ENCODE measurements at regions not wholly inside any gene's neighbourhood (a gene's known extent, or its start where the extent isn't known, plus 50 kb on each side); places are given as distances from the start of the nearest gene placed in this dataset.

DNA sequence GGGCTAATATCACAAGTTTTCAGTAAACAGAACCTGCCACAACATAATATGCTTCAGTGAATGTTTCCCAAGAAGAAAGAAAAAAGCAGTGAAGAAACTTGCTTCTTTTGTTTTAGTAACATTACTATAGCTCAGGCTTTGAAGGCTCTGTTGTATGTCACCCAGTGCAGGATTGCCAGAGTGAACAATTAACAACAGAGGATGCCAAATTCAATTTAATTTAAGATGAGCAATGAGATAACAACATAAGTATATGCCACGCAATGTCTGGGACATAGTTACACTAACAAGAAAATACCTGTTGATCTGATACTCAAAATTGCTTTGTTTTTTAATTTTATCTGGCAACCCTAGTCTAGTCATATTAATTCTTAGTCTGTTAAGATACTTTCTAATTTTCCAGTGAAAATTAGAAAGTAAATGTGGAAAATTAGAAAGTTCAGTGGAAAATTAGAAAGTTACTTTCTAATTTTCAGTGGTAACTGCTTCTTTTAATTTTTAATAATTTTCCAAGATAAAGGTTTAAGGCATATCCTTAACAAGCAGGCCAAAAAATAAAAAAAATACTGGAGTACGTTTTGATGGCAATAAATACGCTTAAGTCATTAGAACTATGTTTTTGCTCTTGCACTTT, 336.3 kb downstream of the SLITRK6 start:
- no peak for DNase-seq (ENCODE audit: low read depth)

DNA sequence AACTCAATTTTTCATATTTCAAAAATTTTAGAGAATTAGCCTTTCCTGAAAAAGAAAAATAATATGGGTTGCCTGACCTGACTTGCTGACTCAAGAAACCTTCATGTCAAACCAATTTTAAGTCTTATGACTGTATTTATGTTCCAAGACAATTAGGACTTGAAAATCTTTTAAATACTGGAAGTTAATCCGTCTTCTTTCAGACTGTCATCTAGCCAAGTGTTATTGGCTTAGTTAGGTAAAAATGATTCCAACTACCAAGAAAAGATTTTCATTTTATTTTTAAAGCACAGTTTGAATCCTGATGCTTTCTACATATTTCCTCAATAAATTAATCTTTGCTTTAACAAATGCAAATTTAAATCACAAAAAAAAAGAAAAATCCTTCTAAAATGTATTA, 337.6 kb downstream of the SLITRK6 start:
- no peak for DNase-seq (ENCODE audit: low read depth)

DNA sequence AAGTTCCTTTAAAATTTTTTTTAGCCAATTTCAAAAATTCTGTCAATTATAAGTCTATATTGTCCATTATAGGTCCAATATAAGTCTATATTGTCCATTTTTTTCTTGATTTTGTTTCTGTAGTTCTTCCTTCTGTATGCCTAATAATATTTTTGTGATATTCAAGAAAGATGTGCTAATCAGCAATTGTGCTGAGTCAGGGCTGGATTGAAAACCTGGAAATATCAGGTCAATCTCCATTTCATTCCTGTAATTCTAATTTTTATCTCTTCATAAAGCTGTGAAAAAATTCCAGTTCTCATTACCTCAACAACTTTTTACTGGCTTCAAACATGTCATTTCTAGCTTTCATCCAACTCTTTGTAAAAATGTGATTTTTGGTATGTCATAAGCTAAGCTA, 353.7 kb downstream of the SLITRK6 start:
- no peak for DNase-seq (ENCODE audit: low read depth)

DNA sequence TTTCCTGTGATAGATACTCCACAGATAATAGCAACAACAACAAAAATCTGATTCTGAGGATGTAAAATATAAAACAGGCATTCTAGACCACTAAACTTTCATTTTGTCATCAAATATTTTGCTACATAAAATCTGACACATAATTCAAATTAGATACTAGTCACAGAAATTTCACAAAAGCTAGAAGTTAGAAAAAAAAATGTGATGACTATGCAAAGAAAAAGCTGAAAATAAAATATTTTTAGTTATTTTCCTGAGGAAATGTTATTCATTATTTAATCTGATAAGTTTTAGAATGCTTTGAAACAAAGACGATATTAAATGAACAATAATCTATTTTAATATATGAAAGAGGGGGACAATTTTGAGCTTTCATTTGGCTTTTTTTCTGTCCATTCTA, 357.2 kb downstream of the SLITRK6 start:
- no peak for DNase-seq (ENCODE audit: low read depth)

DNA sequence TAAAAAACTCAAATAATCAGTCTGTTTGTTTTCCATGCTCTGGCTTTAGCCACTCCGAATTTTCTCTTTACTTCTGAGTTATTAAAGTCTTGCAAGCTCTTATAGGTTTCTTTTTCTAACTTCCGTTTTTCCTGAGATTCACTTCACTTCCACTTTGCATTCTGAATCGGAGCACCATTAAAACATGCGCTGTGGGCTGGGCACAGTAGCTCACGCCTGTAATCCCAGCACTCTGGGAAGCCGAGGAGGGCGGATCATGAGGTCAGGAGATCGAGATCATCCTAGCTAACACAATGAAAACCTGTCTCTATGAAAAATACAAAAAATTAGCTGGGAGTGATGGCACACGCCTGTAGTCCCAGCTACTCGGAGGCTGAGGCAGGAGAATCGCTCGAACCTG, 357.9 kb downstream of the SLITRK6 start:
- DNase-seq (ENCODE audit: low read depth) = no peak

DNA sequence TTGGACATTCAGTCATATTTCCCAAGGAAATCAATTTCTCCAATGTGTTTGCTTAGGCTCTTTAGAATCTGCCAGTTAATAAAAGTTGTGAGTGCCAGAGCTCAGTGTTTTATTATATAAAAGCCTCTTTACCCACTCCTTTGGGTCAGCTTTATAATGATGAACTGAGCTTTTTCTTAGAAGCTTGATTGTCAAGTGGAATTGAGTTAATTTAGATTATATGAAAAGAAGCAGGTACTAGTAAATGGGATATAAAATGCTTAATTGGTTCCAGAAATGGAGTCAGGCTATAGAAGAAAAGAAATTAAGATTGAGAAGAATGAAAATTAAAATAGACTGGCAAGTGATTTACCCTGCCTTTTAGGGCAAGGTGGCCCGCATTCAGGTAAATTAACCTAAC, 363.2 kb downstream of the SLITRK6 start:
- no peak for DNase-seq (ENCODE audit: low read depth)

DNA sequence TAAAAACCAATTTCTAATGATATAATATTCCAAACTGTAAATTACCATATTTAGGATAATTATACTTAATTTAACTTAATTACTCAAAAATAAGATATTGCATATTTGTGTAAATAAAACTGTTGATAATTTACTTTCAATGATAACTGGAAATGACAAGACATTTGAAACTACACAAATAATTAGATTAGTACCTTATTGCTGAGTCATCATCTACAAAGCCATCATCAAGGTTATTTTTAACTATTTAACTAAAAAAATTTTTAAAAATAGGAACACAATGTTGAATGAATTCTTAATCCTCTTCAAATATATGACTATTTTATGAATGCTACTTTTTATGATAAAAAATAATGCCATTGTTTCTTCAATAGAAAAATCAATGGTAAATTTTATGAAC, 364.3 kb downstream of the SLITRK6 start:
- no peak for DNase-seq (ENCODE audit: low read depth)

DNA sequence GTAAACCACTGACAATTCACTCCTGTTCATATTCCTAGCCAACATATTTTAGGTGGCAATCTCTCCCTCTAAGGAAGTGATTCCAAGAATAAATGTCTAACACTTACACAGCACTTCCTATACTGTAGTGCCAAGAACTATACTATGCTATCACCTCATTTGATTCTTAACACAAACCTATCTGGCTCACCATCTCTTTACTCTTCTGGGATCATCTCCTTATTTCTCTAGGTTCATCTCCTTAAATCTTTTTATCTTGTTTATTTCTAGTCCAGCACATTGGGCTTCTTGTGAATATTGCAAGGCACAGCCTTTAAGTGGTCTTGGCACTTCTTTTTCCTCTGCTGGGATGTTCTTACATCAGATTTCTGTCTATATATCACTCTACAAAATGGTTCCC, 366.3 kb downstream of the SLITRK6 start:
- no peak for DNase-seq (ENCODE audit: low read depth)

DNA sequence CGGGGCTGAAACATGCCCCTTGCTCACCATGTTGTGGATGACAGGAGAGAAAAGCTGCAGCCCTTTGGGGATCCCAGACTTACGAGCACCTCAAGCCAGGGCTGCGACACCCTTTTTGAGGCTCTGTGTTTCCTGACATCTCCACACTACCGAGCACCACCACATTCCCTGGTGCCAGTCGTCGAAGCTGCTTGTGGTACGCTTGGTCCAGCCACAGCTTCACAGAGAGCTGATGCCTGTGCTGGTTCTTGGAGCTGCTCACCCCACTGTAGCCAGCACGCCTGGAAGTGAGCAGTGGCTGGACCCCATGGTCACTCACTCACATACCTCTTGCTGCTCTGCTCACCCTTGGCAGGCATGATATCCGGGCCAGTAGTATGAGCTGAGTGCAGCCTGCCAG, 367.5 kb downstream of the SLITRK6 start:
- DNase-seq (ENCODE audit: low read depth) = no peak

DNA sequence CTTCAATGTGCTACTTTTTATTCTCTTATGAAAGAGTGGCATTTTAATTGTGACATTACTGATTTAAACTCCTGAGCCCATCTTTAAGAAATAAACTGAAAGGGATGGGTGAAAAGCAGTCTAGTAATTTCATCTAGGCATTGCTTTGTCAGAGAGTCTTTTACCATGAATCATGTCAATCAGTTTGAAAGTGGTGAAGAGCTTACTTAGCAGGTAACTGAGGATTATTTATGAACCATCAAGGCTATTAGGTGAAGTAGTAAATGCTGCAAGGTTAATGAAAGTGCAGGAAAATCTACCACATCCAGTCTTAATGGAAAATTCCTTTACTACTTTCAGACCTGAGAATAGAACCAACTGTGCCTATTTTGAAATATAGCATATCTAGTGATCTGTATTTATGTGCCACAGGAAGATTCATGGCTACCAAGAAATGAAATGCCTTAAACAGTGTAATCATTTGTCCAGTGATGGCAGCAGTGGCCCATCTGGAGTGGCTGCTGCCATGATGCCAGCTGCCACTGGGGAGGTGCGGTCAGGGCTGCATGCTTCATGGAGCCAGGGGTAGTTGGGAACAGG, 368.9 kb downstream of the SLITRK6 start:
- DNase-seq (ENCODE audit: low read depth) = no peak

DNA sequence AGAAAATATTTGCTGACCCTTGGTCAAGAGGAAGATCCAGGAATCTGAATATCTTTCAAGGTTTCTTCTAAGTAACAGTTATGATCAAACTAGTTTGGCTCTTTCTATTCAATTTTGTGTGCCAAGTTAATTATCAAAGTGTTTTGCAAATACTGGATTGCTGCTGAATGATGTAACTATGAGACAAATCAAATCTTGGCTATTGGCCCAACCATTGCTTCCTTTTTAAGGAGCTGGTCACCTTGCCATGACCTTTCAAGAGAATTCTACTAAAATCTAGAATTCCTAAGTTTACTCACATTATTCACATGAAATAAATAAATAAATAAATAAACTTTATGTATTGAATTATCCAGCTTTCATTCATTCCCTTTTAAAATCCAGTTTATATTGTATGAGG, 371.8 kb downstream of the SLITRK6 start:
- no peak for DNase-seq (ENCODE audit: low read depth)

DNA sequence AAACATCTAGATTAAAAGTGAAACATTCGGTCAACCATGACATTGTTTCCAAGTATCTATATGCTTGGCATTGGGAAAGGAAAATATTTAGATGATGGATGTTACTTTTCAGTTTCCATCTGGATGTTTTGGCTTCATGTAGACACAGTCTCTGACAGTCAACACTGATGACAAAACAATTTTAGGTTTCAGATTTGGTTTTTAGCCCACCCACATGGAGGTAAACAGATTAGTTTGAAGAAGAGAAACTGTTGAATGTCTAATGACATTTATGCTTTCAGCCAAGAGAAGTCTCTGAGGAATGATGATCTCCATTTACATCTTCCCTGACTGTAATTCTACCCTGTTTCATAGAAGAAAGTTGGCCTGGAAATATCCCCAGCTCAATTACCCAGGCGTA, 379.1 kb downstream of the SLITRK6 start:
- DNase-seq (ENCODE audit: low read depth) = no peak

DNA sequence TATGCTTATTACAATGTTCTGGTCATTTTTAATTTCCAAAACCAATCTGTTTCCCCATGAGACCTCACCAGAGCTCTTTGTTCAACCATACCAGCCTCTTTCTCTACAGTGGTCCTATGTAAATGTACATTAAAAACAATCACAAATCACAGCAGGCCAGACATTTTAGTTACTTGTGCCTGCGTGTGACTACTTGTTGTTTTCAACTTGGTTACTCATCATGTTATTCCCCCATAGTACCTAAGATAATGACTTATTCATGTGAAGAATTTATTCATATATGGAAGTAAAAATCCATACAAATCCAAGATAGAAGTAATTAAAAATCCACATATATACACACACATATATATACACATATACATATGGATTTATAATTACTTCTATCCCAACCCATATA, 379.6 kb downstream of the SLITRK6 start:
- DNase-seq (ENCODE audit: low read depth) = no peak

DNA sequence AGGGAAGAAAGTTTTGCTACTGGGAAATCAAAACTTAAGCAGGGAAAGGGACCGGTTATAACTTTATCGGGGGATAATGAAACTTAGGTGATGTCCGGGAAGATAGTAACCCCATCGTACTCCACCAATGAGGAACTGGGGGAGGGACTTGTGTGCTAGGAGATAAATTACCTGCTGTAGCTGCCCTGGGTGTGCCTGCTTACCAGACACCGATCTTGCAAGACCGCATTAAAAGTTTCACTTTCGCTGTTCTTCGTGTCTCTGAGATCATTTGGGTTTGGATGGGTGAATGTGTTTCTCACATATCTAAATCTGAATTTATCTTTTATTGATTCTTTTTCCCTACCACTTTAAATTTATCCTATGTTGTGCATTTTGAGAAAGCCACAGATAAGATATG, 381.4 kb downstream of the SLITRK6 start:
- DNase-seq (ENCODE audit: low read depth) = no peak

DNA sequence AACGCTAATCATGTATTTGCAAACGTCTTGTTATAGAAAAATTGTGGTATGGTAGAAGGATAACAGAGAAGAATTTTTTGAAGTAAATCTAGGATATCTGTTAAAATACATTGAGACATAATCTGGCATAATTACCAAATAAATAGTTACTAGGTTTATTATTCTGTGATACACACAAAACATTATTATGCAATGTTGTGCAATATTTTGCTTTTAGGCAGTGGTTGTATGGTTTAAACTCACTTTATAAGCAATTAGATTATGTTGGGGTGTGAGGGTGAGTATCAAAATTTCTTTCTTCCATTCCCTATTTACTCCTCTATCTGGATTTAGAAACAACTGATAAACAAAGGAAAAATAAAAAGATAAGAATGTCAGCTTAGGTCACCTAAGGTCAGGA, 385.6 kb downstream of the SLITRK6 start:
- DNase-seq (ENCODE audit: low read depth) = no peak

DNA sequence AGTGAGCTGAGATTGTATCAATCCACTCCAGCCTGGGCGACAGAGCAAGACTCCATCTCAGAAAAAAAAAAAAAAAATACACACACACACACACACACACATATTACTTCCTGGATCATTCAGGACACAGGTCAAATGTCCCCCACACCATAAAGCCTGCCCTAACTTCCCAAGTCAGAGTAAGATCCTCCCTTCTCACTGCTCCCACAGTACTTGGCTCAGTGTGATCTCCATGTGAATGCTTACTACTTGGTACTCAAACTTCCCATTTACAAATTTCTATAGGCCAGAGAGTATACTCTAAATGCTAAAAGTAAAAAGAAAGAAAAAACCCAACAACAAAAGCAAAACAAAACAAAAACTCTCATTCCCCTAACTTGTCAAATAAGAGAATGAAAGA, 386.8 kb downstream of the SLITRK6 start:
- DNase-seq (ENCODE audit: low read depth) = no peak

DNA sequence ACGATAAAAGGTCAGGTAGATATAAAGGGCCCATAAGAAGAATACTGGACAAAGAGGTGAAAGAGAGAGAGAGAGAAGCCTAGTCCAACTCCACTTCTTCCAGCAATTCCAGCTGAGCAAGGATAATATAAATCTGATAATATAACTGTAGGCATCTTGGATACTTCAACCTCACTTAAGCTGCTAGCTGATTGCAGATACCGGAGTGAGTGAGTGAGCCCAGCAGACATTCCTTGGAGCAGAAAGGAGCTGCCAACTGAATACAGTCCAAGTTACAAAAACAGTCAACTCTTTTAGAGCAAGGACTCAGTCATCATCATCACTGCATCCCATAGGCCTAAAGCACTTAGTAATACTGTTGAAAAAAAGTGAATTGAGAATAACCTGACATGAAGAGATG, 387.6 kb downstream of the SLITRK6 start:
- DNase-seq (ENCODE audit: low read depth) = no peak

DNA sequence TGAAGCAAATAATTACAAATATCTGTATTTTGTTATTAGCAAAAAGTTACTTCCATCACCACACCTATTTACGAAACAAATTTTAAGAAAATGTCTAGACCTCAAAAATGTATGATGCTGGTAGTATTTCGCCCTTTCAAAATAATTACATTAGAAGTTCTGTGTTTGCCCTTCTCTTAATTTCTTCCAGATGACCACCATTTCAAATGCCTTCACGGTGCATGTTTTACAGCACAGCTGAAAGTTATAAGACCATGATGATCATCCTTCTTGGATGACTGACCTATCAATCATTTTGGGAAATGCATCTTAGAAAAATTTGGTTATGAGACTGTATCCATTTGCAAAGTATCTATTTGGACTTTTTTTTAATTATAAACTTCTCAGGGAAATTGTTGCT, 390.8 kb downstream of the SLITRK6 start:
- DNase-seq (ENCODE audit: low read depth) = no peak

DNA sequence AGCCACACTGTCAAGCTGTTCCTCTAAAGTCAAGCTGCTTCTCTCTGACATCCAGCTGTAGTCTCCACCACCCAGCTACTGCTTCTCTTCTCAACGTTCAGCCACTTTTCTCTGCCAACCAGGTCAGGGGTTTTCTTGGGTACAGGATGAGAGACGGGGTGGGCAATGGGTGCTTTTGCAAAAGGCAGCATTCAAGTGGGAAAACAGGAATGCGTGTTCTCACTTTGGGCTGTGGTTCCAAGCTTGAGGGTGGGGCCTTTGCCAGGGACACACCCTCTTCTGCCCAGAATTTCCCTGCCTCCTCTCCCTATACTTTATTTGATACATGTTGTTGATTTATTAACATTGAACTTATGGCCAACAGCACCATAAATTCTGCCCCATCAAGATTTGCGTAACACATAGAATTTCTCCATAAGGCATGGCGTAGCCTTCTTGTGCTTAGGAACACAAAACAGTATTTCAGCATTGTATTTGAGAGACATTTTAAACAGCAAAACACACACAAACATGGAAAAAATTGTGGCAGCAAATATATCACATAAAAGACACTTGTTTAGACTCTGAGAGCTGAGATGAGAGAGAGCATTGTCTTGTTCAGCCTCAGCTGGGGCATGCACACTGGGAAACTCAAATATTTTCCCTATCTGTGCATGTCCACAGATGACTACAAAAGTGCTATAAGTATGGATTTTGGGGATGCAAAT, 392.8 kb downstream of the SLITRK6 start:
- no peak for DNase-seq (ENCODE audit: low read depth)

DNA sequence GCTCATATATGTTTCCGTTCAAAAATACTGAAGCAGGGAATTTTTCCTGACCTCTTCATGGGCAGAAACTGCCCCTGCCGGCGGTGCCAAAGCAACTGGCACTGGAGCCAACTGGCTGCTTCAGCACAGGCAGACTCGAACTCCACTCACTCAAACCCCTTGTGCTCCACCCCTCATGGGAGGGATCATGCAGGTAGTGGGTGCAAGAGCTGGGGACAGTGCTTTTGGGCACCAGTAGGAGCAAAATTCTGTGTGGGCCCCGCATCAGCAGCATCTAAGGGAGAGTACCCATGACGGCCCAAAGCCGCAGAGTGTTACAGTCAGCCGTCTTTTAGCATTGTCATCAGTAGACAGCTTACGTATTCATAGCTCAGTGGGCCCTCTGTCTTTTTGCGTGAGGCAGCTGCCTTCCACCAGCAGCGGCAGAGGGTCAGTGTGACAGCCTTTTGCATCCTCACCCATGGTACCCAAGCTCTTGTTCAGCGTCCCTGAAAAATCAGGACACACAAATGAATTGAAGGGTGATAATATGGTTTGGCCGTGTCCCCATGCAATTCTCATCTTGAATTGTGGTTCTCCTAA, 393.8 kb downstream of the SLITRK6 start:
- DNase-seq (ENCODE audit: low read depth) = no peak

DNA sequence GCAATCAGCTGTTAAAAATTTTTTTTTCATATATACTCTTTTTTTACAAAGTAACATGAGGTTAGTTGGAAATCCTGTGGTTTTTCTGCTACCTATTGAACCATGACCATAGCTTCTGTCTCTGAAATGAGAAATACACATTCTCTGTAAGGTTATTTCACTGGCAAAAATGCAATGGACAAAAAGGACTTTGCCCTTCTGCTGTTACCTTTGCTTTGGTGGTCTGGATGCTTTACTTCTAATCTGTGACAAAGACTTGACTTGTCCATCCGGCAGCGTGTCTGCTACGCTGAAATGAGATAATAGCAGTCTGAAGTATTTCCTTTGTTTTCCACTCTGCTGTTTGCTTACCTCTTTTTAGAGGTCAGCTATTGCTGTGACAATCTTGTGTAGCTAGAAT, 412.8 kb downstream of the SLITRK6 start:
- no peak for DNase-seq (ENCODE audit: low read depth)

DNA sequence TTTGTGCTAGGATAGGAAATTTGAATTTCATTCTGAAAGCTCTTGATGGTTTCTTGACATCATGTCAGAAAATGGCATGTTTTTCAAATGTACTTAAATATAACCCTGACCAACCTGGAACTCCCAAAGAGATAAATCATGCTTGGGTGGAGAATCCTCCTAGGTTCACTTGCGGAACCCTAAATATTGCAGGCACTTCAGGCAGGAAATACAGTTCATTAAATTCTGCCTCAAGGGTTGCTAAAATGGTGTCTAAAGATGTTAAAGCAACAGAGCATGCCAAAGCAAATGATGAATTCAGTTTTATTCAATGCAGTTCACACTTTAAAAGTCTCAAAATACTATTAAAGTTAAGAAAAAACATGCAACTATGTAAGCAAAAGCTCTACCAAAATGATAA, 415.9 kb downstream of the SLITRK6 start:
- no peak for DNase-seq (ENCODE audit: low read depth)

DNA sequence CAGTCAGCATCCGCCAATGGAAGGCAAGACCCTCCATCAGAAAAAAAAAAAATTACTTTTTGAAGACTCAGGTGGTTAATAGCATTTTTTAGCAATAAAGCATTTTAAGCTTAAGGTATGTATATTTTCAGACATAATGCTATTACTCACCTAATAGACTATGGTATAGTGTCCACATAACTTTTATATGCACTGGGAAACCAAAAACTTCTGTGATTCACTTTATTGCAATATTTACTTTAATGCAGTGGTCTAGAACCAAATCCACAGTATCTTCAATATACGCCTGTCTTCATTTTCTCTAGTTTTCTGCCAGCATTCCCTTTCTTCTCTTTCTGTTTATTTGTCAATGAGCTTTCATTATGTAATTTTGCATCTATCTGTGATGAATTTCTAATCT, 418.1 kb downstream of the SLITRK6 start:
- DNase-seq (ENCODE audit: low read depth) = no peak

DNA sequence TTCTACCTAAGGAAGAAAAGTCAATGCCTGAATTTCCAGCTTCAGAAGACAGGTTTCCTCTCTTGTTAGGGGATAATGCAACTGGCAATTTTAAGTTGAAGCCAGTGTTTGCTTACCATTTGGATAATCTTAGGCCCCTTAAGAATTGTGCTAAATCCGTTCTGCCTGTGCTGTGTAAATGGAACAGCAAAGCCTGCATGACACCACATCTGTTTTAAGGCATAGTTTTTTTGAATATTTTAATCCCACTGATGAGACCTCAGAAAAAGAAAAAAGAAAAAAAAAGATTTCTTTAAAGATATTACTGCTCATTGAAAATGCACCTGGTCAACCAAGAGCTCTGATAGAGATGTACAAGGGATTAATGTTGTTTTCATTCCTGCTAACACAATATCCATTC, 419.2 kb downstream of the SLITRK6 start:
- DNase-seq (ENCODE audit: low read depth) = no peak
